ENCODE measurements at regions not wholly inside any gene's neighbourhood (a gene's known extent, or its start where the extent isn't known, plus 50 kb on each side); places are given as distances from the start of the nearest gene placed in this dataset.

DNA sequence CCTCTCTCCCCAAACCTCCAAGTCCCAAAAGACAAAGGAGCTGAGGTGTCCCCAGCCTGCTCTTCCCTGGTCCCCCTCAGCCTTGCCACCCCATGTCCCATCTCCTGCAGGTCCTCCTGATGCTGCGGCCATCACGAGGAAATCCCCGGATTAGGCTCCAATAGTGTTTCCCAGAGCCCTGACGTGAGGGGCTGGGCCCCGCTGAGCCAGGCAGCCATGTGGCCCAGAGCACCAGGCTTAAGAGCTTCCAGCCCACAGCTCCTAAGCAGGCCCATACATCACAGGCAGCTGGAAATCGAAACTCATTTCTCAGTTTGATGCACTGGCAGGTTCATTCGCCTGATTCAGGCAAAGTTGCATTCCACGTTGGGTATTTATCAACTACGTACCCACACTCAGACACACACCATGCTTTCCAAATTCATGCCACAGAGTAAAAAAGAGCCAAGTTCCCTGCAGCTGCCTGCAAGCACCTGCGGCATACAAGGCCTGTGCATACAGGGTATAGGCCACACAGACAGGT, 114.2 kb downstream of the CHST1 start:
- Mint-ChIP-seq H3K27ac (no peak overlapping the region), H3K4me1 (peaks cover 19% of the 10 kb centered on the region), H3K4me3 (no peak overlapping the region), H3K36me3 (no peaks in the 10 kb centered on the region), H3K9me3 (no peaks in the 10 kb centered on the region), H3K27me3 (ENCODE audit: insufficient read depth, low read depth) (peaks cover 9% of the 10 kb centered on the region)
- Histone ChIP-seq H3K79me2 (ENCODE audit: low read depth) (no peaks in the 10 kb centered on the region), H3K36me3 (no peaks in the 10 kb centered on the region), H3F3A (ENCODE audit: low read depth) (no peaks in the 10 kb centered on the region), H3K4me3 (no peak overlapping the region), H3K27me3 (no peaks in the 10 kb centered on the region), H3K4me1 (peaks cover 8% of the 10 kb centered on the region), H3K9me3 (ENCODE audit: low read depth) (no peaks in the 10 kb centered on the region), H3K9ac (no peak overlapping the region), H4K20me1 (ENCODE audit: low read depth) (no peaks in the 10 kb centered on the region), H3K4me2 (no peak overlapping the region), H2AFZ (replicated peaks) (no peak overlapping the region), H3K27ac (no peak overlapping the region)
- TF ChIP-seq EZH2 (IDR thresholded peaks at IDR 0.05) (no peak), EZH2phosphoT487 (IDR thresholded peaks at IDR 0.05) (no peak), CTCF (IDR thresholded peaks at IDR 0.05) (no peak)
- DNase-seq (ENCODE audit: low spot score), result peak; percentile 52

DNA sequence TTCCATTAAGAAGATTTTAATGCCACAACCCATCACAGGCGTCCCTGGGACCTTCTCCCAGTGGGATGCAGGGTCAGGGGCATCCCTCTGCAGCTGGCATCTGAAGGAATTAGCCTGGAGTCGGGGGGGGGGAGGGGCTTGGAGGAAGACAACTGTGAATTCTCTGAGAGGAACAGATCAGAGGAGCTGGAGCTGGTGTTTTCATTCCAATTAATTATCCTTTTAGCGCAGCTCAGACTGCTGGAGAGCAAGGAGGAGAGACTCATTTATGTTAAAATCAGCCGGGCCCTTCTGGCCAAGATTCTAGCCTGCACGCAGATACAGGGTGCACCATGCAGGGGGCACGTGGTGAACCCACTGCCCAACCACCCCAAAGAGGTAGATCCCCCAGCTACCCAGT, 116.2 kb downstream of the CHST1 start:
- Histone ChIP-seq H3K36me3 (no peaks in the 10 kb centered on the region), H3K9ac (no peak overlapping the region), H3K27me3 (peaks cover 18% of the 10 kb centered on the region), H3K79me2 (ENCODE audit: low read depth) (no peaks in the 10 kb centered on the region), H3K27ac (no peak overlapping the region), H3K4me3 (no peak overlapping the region), H2AFZ (replicated peaks) (no peak overlapping the region), H3K4me1 (peaks cover 8% of the 10 kb centered on the region), H3K9me3 (ENCODE audit: low read depth) (no peaks in the 10 kb centered on the region), H3K4me2 (no peak overlapping the region), H4K20me1 (ENCODE audit: low read depth) (peaks cover 3% of the 10 kb centered on the region), H3F3A (ENCODE audit: low read depth) (no peaks in the 10 kb centered on the region)
- H3K9me3 Mint-ChIP-seq, result no peaks in the 10 kb centered on the region
- no peaks in the 10 kb centered on the region for H3K36me3 Mint-ChIP-seq
- no peak for TF ChIP-seq CTCF (IDR thresholded peaks at IDR 0.05)
- no peak for TF ChIP-seq EZH2 (IDR thresholded peaks at IDR 0.05)
- no peak for TF ChIP-seq EZH2phosphoT487 (IDR thresholded peaks at IDR 0.05)
- peak overlapping the region; percentile 33 for H3K27ac Mint-ChIP-seq
- peaks cover 5% of the 10 kb centered on the region for H3K4me1 Mint-ChIP-seq
- no peak overlapping the region for H3K4me3 Mint-ChIP-seq
- DNase-seq (ENCODE audit: low spot score), result no peak
- peaks cover 8% of the 10 kb centered on the region for H3K27me3 Mint-ChIP-seq (ENCODE audit: insufficient read depth, low read depth)

DNA sequence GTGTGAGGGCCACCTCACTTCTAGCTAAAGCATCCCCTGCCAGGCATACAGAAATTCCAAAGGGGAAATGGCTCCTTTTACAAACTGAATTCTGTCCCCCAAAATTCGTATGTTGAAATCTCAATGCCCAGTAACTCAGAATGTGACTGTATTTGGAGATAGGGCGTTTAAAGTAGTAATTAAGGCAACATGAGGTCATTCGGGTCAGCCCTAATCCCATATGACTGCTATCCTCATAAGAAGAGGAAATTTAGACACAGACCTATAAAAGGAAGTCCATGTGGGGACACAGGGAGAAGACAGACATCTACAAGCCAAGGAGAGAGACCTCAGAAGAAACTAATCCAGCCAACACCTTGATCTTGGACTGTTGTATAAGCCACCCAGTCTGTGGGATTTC, 119.1 kb downstream of the CHST1 start:
- H3K27me3 ChIP-seq, result peaks cover 42% of the 10 kb centered on the region
- H3K27ac ChIP-seq, result no peak overlapping the region
- H4K20me1 ChIP-seq (ENCODE audit: low read depth), result peaks cover 7% of the 10 kb centered on the region
- DNase-seq (ENCODE audit: low spot score), result no peak
- Mint-ChIP-seq H3K27ac (no peak overlapping the region), H3K9me3 (no peaks in the 10 kb centered on the region), H3K4me3 (no peak overlapping the region), H3K36me3 (no peaks in the 10 kb centered on the region), H3K27me3 (ENCODE audit: insufficient read depth, low read depth) (peaks cover 6% of the 10 kb centered on the region), H3K4me1 (peaks cover 10% of the 10 kb centered on the region)
- H2AFZ ChIP-seq (replicated peaks), result no peak overlapping the region
- H3K79me2 ChIP-seq (ENCODE audit: low read depth), result no peaks in the 10 kb centered on the region
- no peak overlapping the region for H3K9ac ChIP-seq
- H3K36me3 ChIP-seq, result no peaks in the 10 kb centered on the region
- H3K4me1 ChIP-seq, result peaks cover 6% of the 10 kb centered on the region
- no peak overlapping the region for H3K4me3 ChIP-seq
- H3F3A ChIP-seq (ENCODE audit: low read depth), result no peaks in the 10 kb centered on the region
- no peak overlapping the region for H3K4me2 ChIP-seq
- TF ChIP-seq EZH2phosphoT487 (IDR thresholded peaks at IDR 0.05), result no peak
- no peak for TF ChIP-seq EZH2 (IDR thresholded peaks at IDR 0.05)
- no peak for TF ChIP-seq CTCF (IDR thresholded peaks at IDR 0.05)
- no peaks in the 10 kb centered on the region for H3K9me3 ChIP-seq (ENCODE audit: low read depth)

All from neural progenitor cell (in vitro differentiated cells).